ENCODE measurements at regions not wholly inside any gene's neighbourhood (a gene's known extent, or its start where the extent isn't known, plus 50 kb on each side); places are given as distances from the start of the nearest gene placed in this dataset.

DNA sequence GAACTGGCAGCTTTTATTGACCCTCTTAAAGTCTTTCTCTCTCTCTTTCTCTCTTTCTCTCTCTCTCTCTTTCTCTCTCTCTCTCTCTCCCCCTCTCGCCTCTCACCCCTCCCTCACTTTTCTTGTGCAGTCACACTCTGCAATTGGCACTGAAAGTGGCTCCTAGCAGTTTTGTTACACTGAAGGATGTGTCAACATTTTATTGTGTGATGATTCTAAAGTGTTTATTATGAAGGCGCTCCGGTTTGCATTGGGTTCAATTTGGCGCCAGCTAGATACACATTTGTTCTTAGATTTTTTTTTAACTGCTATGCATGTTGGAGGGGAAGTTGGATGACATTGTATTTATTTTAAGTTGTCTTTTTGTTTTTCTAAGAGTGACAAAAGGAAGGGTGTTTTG is 64.0 kb upstream of the CHRM3 start:
- ATAC-seq = no peak

DNA sequence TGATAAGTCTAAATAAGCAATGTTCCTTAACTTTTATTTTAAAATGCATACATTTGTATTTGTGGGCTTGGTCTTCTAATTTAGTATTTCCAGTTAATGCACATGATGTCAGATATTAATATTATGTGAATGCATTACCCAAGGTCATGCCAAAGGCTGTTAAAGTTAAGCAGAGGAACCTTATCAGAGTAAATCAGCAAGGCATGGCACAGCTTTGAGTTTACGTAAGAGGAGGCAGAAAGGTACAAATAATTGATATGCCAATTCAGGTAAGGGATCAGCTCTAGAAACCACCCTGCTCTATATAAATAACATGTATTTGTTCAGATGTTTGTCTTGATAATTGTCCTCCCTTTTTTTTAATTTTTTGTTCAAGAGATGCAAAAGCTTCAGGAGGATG is 64.5 kb upstream of the CHRM3 start:
- no peak for ATAC-seq

DNA sequence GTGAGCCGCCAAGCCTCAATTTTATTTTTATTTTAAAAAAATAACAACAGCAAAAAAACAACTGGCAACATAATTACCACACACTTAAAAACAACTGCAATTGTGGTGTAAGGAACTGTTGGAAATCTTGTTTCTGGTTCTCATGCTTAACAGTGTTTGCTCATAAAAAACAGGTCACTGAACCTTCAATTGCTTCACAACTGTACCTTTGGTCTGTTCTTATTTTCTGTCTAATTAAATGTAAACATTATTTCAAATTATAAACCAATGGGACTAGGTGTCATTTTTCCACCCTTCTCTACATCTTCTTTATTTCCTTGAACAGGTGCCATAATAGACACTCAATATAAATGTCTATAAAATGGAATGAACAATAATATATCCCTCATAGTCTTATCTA is 68.4 kb upstream of the CHRM3 start:
- no peak for ATAC-seq

DNA sequence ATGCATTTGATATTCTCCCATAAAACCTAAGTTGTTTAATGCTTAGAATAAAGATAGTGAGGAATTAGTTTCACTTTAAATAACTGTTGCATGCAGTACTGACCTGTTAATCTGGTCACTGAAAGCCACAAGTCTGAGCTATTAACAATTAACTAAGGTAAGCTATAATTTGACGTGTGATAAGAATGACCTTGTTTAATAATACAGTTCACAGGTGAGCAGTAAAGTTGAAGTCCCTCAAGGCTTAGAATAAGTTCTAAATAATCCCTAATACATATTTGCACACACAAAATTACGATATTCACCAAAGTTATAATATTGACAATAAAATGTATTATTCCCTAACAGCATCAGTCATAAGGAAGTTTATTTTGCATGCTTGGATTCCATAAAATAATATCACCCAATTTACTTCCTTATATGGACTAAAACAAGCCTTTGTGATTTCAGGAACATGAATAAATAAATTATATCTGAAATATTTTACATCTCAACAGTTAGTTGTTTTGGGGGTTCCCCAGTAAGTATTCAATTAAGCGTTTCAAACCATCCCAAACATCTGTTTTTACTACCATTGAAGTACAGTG is 70.6 kb upstream of the CHRM3 start:
- no peak for ATAC-seq

DNA sequence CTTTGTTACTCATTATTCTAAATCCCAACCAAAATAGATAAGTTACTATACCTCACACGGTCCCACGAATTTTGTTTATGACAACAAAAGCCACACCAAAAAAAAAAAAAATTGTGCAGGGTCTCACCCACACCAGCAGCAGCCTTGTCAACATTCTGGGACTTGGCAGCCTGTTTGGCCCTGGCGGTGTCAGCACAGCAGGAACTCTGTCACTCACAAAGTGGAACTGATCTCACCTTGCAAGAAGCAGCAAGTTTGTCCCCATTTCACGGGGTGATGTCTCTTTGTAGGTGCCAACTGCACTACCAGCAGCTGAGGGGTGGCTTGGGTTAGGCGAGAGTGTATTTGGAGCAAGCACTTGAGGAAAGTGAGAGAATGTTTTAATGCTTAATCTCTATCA is 75.0 kb upstream of the CHRM3 start:
- ATAC-seq = no peak

DNA sequence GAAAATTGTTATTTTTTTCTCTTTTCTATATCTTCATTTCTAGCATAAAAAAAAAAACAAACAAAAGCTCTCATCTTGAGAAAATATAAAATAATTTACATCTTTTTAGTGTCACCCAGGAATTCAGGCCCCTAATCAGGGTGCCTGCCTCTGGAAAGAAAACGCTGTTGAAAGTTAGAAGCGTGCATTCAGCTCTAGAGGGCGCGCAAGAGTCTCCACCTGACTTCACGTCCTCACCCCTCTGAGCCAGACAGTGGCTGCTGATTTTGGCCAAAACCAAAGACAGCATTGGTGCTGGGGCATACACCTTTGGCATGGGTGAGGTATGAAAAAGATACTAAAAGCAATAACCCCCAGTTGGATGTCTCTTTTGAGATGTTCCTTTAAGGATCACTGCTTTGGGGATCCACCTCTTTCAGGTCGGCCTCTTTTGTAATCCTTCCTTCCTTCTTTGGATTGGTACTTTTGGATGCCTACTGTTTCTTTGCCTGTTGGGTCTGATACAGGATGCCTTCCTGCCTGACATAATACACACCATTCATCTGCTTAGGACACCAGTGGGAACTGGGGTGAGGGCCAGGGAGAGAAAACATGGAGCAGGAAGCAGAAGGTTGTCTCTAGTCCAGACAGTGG is 77.6 kb upstream of the CHRM3 start:
- no peak for ATAC-seq

DNA sequence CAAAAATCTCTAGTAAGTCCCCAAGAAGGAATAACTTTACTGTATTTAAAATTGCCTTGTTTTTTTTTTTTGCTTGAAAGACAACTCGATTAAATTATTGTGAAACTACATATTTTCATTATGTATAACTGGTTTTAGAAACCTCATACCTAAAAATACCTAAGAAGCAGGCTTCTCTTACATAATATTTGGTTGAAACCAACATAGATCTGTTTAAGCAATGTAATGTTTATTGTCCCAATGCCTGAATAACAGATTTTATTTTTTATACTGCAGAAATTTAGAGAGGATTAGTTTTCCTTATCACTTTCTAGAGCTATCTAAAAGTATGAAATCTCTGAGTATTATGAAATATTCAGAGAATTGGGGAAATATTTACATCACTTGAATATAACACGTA is 78.5 kb upstream of the CHRM3 start:
- no peak for ATAC-seq

DNA sequence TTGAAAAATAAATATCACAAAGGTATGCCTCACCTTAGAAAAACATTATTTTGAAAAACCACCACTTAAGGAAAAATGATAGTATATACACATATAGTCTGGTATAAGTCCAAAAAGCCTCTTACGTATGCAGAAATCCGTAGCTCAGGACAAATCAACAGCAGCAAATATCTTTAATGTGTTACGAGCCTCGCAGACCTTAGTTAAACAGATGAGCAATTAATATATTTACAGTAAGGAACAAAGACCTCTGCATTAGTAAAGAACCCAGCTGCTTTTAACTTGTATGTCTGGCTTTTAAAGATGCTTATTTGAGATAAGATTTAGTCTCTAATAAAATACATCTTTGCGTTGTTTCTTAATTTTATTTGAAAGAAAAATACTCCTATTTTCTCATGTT is 79.9 kb upstream of the CHRM3 start:
- no peak for ATAC-seq

DNA sequence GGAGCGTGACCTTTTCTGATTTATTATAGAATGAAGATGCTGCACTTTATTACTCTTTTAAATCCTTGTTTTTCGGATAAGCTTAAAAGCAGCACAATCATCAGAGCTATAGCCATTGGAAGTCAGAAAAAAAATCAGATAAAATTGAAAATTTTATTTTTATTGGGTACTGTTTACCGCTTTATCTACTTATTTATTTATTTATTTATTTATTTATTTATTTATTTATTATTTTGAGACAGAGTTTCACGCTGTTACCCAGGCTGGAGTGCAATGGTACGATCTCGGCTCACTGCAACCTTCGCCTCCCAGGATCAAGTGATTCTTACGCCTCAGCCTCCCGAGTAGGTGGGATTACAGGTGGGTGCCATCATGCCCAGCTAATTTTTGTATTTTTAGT is 83.1 kb upstream of the CHRM3 start:
- ATAC-seq = no peak

DNA sequence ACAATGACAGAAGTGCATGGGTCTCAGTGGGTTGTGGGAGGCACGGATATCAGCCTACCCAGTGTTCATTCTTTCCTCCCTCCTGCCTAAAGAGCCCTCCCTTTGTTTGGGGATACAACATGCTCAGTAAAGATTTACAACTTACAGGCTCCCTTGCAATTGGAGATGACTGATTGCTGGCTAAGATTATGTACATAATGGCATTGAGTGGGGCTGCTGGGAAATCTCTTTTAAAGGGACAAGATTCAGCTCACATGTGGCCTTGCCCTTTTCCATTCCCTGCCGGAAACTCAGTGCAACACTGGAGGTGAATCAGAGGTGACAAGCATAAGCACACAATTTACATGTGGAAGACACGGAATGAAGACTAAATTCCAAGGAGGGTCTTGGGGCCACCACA is 83.7 kb upstream of the CHRM3 start:
- ATAC-seq = no peak

DNA sequence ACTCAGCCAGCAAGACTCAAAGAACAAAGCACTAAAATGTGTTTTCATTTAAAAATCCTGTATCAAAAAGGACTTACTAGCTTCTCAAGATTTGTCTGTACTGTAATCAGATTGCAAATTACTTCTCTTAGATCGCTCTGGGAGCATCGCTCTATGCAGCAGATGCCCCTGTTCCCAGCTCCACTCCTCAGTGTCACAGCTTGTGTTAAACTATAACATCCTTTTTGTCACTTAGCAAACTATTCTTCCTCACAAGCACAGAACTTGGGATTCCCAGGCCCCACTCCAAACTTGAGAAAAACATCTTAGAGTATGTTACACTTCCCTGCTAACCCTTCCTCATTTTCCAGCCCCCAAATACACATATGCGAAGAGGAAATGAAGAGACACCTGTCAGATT is 85.1 kb upstream of the CHRM3 start:
- ATAC-seq = no peak

DNA sequence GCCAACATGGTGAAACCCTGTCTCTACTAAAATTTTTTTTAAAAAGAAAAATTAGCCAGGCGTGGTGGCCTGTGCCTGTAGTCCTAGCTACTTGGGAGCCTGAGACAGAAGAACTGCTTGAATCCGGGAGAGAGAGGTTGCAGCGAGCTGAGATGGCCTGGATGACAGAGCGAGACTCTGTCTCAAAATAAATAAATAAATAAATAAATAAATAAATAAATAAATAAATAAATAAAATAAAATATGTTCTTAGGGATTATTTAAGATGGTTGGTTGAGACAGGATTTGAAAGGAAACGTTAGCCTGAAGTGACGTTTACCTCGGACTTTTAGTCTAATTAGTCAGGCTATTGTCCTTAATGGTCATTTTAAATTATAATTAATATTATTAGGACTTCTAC is 88.5 kb upstream of the CHRM3 start:
- ATAC-seq = no peak

DNA sequence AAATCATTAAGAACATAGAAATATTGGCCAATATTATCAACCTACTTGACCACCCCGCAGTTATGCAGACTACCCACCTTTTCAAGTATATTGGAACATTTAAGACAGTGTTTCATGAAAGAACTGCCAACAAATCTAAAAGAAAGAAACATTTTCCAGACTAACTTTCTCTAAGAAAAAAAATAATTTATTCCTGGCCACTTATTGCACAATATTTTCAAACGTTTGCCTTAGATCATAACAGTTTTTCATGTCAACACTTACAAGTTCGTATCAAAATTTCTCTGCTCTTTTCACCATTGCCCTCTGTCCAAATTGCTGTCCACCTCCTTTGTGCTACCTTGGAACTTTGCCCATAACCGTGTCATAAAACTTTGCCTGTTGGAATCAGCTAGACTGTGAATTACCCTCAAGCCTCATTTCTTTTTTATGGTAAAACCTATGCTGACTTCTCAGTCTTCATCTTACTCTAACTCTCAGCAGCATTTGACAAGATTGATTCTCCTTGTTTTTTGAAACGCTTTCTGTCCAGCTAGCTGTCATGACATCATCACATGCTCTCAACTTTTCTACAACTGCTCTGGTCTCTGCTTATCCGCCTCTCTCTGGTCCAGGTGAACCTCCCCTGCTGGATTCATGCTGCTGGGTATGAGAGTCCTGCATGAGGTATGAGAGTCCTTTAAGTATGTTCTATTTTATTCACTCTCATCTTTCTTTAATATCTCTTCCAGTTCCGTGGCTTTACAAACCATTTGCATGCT is 92.8 kb upstream of the CHRM3 start:
- ATAC-seq = no peak

DNA sequence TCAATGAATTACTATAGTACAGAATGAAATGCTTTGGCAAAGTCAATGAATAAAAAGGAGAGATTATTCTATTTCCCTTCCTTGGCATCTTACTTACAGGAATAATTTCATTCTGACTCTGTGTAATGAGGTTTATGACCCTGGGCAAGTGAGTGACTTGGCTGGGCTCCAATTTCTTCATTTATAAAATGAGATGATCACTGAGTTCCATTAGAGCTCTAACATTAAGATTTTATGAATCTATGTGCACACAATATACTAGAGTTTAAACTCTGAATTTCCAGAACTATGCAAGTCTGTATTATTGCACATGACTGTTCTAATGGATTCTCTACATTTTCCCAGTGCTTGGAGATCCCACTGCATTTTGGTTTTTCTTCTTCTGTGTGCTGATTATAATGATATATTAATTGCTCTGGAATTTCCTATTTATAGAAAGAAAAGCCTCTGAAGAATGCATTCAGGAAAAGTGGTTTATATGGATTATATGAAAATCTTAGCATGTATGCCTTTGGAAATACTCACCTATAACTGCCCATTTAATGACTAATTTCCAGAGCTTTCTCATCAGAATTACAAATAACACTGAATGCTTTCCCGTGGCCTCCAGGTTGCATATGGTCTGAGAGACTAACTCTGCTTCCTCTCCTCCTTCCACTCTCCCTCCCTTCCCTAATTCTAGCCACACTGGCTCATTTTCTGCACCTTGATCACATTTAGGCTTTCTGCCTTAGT is 97.4 kb upstream of the CHRM3 start:
- ATAC-seq = no peak

DNA sequence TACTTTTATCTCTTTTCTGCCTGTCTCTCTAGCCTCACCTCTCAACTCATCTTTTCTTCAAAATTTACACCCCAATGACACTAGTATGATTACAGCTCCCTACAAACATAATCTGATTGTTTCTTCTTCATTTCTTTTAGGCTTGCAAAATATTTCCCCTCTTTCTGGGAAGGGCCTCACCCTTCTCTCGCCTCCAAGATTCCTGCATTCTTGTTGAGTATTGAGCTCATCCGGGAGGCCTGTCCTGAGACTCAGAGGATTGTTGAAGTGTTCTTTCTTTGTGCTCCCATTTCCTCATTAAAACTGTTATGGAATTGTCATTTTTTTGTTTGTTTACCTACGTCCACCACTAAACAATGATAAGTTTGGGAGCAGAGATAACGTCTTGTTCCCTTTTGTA is 99.1 kb upstream of the CHRM3 start:
- no peak for ATAC-seq

DNA sequence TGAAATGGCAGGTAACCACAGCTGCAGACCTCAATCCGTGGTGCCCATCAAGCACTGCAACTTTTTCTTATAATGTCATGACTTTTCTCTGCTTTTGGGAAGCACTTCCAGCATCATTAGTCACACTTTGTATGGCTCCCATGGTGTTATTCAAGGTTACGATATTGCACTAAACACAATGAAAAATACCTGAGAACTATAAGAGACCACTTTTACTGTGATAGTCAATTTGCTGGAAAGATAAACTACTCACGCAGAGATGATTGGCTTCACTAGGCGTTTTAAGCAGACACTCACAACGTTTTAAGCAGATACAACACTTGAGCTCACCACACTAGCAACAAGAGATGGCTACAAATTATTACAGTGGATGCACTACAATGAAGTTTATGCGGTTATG is 103.2 kb upstream of the CHRM3 start:
- ATAC-seq = no peak

DNA sequence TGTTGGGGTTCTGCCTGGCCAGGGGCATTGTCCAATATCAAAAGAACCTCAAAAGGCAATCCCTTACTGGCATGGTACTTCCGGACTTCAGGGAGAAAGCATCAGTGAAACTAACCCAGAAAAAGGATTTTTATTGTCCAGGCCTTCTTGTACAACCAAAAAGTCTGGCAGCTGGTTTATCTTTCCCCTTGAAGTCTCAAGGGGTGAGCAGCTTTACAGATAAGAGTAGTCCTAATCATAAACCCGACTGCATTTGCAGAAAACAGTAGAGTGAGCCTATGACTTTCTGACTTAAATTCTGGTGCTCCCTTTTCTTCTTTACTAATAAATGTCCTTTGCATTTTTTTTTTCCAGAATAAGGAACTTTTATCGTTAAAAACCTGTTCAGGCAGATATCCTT is 104.0 kb upstream of the CHRM3 start:
- no peak for ATAC-seq

DNA sequence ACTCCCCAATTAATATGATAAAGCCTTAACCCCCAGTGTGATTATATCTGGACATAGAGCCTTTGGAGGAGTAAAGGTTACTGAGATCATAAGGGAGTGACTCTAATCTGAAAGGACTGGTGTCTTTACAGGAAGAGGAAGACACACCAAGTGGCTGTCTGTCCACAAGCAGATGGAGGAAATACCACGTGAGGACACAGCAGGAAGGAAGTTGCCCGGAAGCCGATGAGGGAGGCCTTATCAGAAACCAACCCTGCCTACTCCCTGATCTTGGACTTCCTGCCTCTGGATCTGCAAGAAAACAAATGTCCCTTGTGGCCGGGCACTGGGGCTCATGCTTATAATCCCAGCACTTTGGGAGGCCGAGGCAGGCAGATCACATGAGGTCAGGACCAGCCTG is 110.3 kb upstream of the CHRM3 start:
- no peak for ATAC-seq

DNA sequence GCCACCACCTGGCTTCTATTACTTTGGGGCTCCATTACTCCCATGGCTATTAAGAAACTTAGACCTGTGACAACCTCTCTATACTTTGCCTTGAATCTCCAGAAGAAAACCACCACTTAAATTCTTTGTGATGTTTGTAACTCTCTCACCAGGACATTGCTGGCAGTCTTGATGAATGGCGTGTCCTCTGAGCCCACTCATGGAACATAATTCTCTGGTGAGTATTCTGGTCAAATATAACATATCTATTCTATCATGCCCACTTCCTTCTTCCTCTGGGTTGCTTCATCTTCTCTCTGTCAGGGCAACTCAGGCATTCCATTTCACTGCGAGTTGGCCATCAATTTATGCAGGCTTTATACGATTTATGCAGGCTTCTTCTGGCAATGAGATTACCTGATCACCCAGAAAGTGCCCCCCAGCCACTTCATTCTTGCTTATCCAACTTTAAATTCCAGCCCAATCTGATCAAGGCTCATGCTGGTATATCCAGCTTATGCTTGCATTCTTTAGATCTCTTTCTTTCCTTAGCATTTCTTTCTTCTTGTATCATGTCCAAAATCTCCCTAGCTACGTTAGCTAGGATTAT is 112.0 kb upstream of the CHRM3 start:
- ATAC-seq = no peak

DNA sequence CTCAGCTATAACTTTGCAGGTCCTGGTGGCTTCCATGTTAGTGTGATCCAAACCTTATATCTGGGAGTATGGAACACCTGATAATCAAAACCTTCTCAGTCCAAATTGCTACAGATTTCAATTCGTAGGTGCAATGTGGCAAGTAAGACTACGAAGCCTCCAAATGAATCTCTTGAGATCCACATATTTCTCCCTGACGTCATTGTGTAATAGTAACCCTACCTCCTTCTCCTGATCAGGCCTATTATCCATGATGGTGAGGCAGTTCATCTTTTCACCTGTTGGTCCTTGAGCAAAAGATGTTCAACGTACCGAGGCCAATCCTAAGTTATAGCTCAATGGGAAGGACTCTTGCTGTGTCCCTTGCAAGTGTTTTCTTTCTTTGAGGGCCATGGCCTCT is 115.9 kb upstream of the CHRM3 start:
- no peak for ATAC-seq

DNA sequence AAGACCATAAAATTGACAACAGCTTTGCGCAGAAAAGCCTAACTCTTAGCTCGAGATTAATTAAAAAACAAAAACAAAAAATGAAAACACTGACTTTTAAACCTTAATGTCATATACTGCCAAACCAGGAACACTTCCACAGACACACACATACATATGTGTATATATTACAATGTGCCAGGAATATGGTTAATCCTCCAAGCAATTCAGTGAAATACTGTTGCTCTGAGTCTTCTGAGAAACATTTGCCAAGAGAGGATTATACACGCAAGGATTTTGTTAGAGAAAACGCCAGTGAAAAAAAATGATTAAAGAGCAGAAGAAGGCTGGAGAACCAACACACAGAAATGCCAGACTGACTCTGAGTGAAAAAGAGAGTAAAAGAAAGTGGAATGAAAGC is 116.7 kb upstream of the CHRM3 start:
- no peak for ATAC-seq

DNA sequence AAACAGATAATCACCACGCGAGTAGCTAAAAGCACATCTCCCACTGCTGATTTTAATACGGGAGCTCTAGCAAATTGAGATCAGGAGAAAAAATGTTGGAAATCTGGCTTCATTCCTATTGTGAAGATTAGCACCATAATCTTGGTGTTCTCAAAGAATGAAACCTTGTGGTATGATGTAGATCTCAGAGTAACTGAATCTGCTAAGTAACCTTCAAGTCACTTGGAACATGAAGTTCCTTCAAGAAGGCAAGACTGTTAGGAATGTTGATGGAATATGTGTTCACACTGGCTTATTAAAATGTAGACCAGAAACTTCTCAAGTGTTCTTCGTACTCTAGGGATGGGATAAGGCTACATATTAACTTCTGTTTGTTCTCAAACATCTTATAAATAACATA is 117.4 kb upstream of the CHRM3 start:
- ATAC-seq = no peak

DNA sequence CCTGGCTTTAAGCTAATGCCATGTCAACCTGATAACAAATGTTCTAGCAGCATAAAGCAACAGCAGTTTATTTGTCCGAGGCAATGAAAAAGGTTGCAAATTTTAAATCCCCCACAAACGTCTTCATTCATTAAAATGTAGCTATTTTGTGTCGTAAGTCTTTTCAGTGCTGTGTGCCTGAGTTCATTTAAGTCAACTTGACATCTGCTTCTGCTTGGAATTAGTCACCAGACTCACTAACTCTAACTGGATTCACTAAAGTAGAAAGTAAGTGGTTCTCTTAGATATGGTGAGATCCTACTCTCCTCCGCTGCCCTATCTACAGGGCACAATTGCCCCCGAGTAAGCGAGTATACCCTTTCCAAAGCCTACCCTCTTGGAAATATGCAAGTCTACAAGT is 118.4 kb upstream of the CHRM3 start:
- no peak for ATAC-seq
